Loucy (cell line): ENCODE measurements at regions not wholly inside any gene's neighbourhood (a gene's known extent, or its start where the extent isn't known, plus 50 kb on each side); places are given as distances from the start of the nearest gene placed in this dataset.

ENCODE experiments used
- H2AFZ ChIP-seq: fragments of 200-600 bp; sonication (generic); 2 replicates; pipeline ENCODE4 v1.6.0; 2016; ENCODE audit warnings: antibody characterized with exemption, mild to moderate bottlenecking, low read length, moderate library complexity
- H3F3A ChIP-seq: fragments of 200-600 bp; 2 replicates; pipeline ENCODE4 v1.6.0; 2016; ENCODE audit warnings: antibody characterized with exemption, low read depth, mild to moderate bottlenecking
- H3K27me3 ChIP-seq: fragments of 200-600 bp; sonication (generic); 2 replicates; pipeline ENCODE4 v1.6.1; 2014; ENCODE audit warnings: low read length, mild to moderate bottlenecking; ENCODE audit not compliant: insufficient read depth, poor library complexity, severe bottlenecking
- H3K36me3 ChIP-seq: fragments of 200-600 bp; sonication (generic); 2 replicates; pipeline ENCODE4 v1.6.1; 2016; ENCODE audit warnings: low read length; ENCODE audit not compliant: insufficient read depth
- H3K4me1 ChIP-seq: fragments of 200-600 bp; sonication (generic); 2 replicates; pipeline ENCODE4 v1.5.1; 2014; ENCODE audit warnings: low read length, mild to moderate bottlenecking; ENCODE audit not compliant: insufficient read depth, poor library complexity, severe bottlenecking
- H3K4me2 ChIP-seq: fragments of 200-600 bp; sonication (generic); 2 replicates; pipeline ENCODE4 v1.6.0; 2014; ENCODE audit warnings: antibody characterized with exemption, low read length, low read depth, mild to moderate bottlenecking; ENCODE audit not compliant: poor library complexity, severe bottlenecking
- H3K4me3 ChIP-seq: fragments of 200-600 bp; sonication (generic); 2 replicates; pipeline ENCODE4 v1.5.1; 2014; ENCODE audit warnings: low read length, mild to moderate bottlenecking, mixed read lengths; ENCODE audit not compliant: poor library complexity, severe bottlenecking
- H3K79me2 ChIP-seq: fragments of 200-600 bp; sonication (generic); 2 replicates; pipeline ENCODE4 v1.6.1; 2014; ENCODE audit warnings: low read length; ENCODE audit not compliant: insufficient read depth
- H3K9ac ChIP-seq: fragments of 200-600 bp; sonication (generic); 2 replicates; pipeline ENCODE4 v1.6.0; 2014; ENCODE audit warnings: mild to moderate bottlenecking, low read depth, low read length, moderate library complexity; ENCODE audit not compliant: poor library complexity, severe bottlenecking
- H3K9me2 ChIP-seq: fragments of 200-600 bp; sonication (generic); replicated peaks from 2 replicates; pipeline ENCODE4 v1.6.1; 2016; ENCODE audit warnings: low read depth, low read length, mixed read lengths
- H3K9me3 ChIP-seq: fragments of 200-600 bp; sonication (generic); 2 replicates; pipeline ENCODE4 v1.6.1; 2014; ENCODE audit warnings: mild to moderate bottlenecking, antibody characterized with exemption, low read length, low read depth; ENCODE audit not compliant: insufficient read depth
- H4K20me1 ChIP-seq: fragments of 200-600 bp; sonication (generic); 2 replicates; pipeline ENCODE4 v1.6.0; 2014; ENCODE audit warnings: antibody characterized with exemption, low read length, mild to moderate bottlenecking; ENCODE audit not compliant: insufficient read depth, poor library complexity, severe bottlenecking
- CTCF ChIP-seq: fragments of 200-600 bp; sonication (generic); conservative IDR thresholded peaks from 2 replicates; pipeline ENCODE4 v1.5.1; 2014; ENCODE audit warnings: mild to moderate bottlenecking, antibody characterized with exemption, low read length
- EZH2phosphoT487 ChIP-seq: fragments of 200-600 bp; IDR thresholded peaks from 2 replicates; pipeline ENCODE4 v1.6.1; 2018; ENCODE audit warnings: antibody characterized with exemption, mild to moderate bottlenecking, moderate library complexity, borderline replicate concordance

- no peaks in the 10 kb centered on the region; the same call in 1 of the 2 replicates for H3K9me3 ChIP-seq
- no peaks in the 10 kb centered on the region for H3K27me3 ChIP-seq
- H3K9ac ChIP-seq = no peak overlapping the region
- no peaks in the 10 kb centered on the region for H3K36me3 ChIP-seq
- no peak overlapping the region for H3K4me3 ChIP-seq
- H3K4me1 ChIP-seq = no peaks in the 10 kb centered on the region
- no peaks in the 10 kb centered on the region for H3F3A ChIP-seq
- H4K20me1 ChIP-seq = no peaks in the 10 kb centered on the region
- no peak for TF ChIP-seq CTCF
- TF ChIP-seq EZH2phosphoT487 = no peak
- no peak overlapping the region for H3K4me2 ChIP-seq
- no peaks in the 10 kb centered on the region for H3K79me2 ChIP-seq
- no peaks in the 10 kb centered on the region for H3K9me2 ChIP-seq
- H2AFZ ChIP-seq = no peak overlapping the region
Observed at GRCh38 chr13:53343361-53343744, 314.7 kb downstream of the OLFM4 start.

- no peaks in the 10 kb centered on the region for H3K36me3 ChIP-seq
- no peak overlapping the region for H3K4me2 ChIP-seq
- no peak overlapping the region for H3K9ac ChIP-seq
- TF ChIP-seq EZH2phosphoT487 (no peak), CTCF (no peak)
- no peaks in the 10 kb centered on the region for H3K79me2 ChIP-seq
- no peaks in the 10 kb centered on the region for H3K27me3 ChIP-seq
- no peaks in the 10 kb centered on the region for H3K4me1 ChIP-seq
- no peak overlapping the region for H2AFZ ChIP-seq
- no peaks in the 10 kb centered on the region for H3K9me3 ChIP-seq
- no peak overlapping the region for H3K4me3 ChIP-seq
- no peaks in the 10 kb centered on the region for H3F3A ChIP-seq
- H4K20me1 ChIP-seq = no peaks in the 10 kb centered on the region
- H3K9me2 ChIP-seq = no peaks in the 10 kb centered on the region
Observed at GRCh38 chr13:53351021-53351420, 322.4 kb downstream of the OLFM4 start.

GRCh38 chr13:53357582-53357981 lies 329.0 kb downstream of the OLFM4 start:
- H3K9me3 ChIP-seq = no peaks in the 10 kb centered on the region
- no peak overlapping the region for H3K4me2 ChIP-seq
- H3K4me3 ChIP-seq = no peak overlapping the region
- no peaks in the 10 kb centered on the region for H3K4me1 ChIP-seq
- H3K9me2 ChIP-seq = no peaks in the 10 kb centered on the region
- TF ChIP-seq CTCF = no peak
- no peak for TF ChIP-seq EZH2phosphoT487
- H3K27me3 ChIP-seq = no peaks in the 10 kb centered on the region
- H3F3A ChIP-seq = no peaks in the 10 kb centered on the region
- H2AFZ ChIP-seq = no peak overlapping the region
- H3K79me2 ChIP-seq = no peaks in the 10 kb centered on the region
- H3K9ac ChIP-seq = no peak overlapping the region
- H4K20me1 ChIP-seq = no peaks in the 10 kb centered on the region
- H3K36me3 ChIP-seq = no peaks in the 10 kb centered on the region
